GM23338 (cell line): ENCODE measurements at regions not wholly inside any gene's neighbourhood (a gene's known extent, or its start where the extent isn't known, plus 50 kb on each side); places are given as distances from the start of the nearest gene placed in this dataset.

Source experiments
- ATAC-seq: fragments of 200-7000 bp; cut with Tn5 transposase; 3 replicates; pipeline ENCODE4 v1.9.1; 2020
- DNase-seq: peaks from one replicate; pipeline ENCODE4 v3.0.0-alpha.2; 2015; ENCODE audit warnings: low spot score
- H2AFZ ChIP-seq: fragments of 200-600 bp; sonication (generic); 2 replicates; pipeline ENCODE4 v1.8.0; 2016; ENCODE audit warnings: antibody characterized with exemption, mild to moderate bottlenecking, moderate library complexity
- H3F3A ChIP-seq: fragments of 200-600 bp; sonication (generic); replicated peaks from 2 replicates; pipeline ENCODE4 v1.8.0; 2017; ENCODE audit warnings: antibody characterized with exemption, mixed run types, low read depth
- H3K27ac ChIP-seq: fragments of 200-600 bp; sonication (generic); 2 replicates; pipeline ENCODE4 v1.6.1; 2016; ENCODE audit warnings: low read depth
- H3K27me3 ChIP-seq: fragments of 200-600 bp; sonication (generic); 2 replicates; pipeline ENCODE4 v1.8.0; 2016; ENCODE audit warnings: mild to moderate bottlenecking, mixed run types, moderate library complexity; ENCODE audit not compliant: insufficient read depth
- H3K36me3 ChIP-seq: fragments of 200-600 bp; sonication (generic); 2 replicates; pipeline ENCODE4 v1.8.0; 2016; ENCODE audit warnings: mild to moderate bottlenecking; ENCODE audit not compliant: insufficient read depth
- H3K4me1 ChIP-seq: fragments of 200-600 bp; sonication (generic); 2 replicates; pipeline ENCODE4 v1.8.0; 2016; ENCODE audit warnings: mild to moderate bottlenecking, moderate library complexity; ENCODE audit not compliant: insufficient read depth
- H3K4me2 ChIP-seq: fragments of 200-600 bp; sonication (generic); 2 replicates; pipeline ENCODE4 v1.7.1; 2017; ENCODE audit warnings: mixed run types
- H3K4me3 ChIP-seq: fragments of 200-600 bp; sonication (generic); 2 replicates; pipeline ENCODE4 v1.6.1; 2016; ENCODE audit warnings: mixed run types
- H3K79me2 ChIP-seq: fragments of 200-600 bp; sonication (generic); replicated peaks from 2 replicates; pipeline ENCODE4 v1.8.0; 2017; ENCODE audit warnings: mild to moderate bottlenecking; ENCODE audit not compliant: insufficient read depth
- H3K9me2 ChIP-seq: fragments of 200-600 bp; sonication (generic); 2 replicates; pipeline ENCODE4 v1.8.0; 2017; ENCODE audit not compliant: insufficient read depth
- H4K20me1 ChIP-seq: fragments of 200-600 bp; sonication (generic); replicated peaks from 2 replicates; pipeline ENCODE4 v1.8.0; 2017; ENCODE audit warnings: mild to moderate bottlenecking; ENCODE audit not compliant: insufficient read depth
- H3K27ac Mint-ChIP-seq: 2 replicates; pipeline ENCODE4 v1.8.0; 2020; ENCODE audit warnings: inconsistent platforms, mild to moderate bottlenecking, moderate library complexity, mixed read lengths
- H3K27me3 Mint-ChIP-seq: 3 replicates; pipeline ENCODE4 v1.8.0; 2022; ENCODE audit warnings: low read depth, mild to moderate bottlenecking, moderate library complexity, mixed read lengths, inconsistent platforms; ENCODE audit not compliant: insufficient read depth, poor library complexity
- H3K36me3 Mint-ChIP-seq: 3 replicates; pipeline ENCODE4 v1.8.0; 2021; ENCODE audit warnings: low read depth, mild to moderate bottlenecking, inconsistent platforms, moderate library complexity, mixed read lengths
- H3K4me1 Mint-ChIP-seq: 3 replicates; pipeline ENCODE4 v1.8.0; 2020; ENCODE audit warnings: mild to moderate bottlenecking, inconsistent platforms, mixed read lengths
- H3K4me3 Mint-ChIP-seq: 3 replicates; pipeline ENCODE4 v1.8.0; 2021; ENCODE audit warnings: moderate library complexity, mild to moderate bottlenecking, inconsistent platforms, mixed read lengths
- H3K9me3 Mint-ChIP-seq: 3 replicates; pipeline ENCODE4 v1.8.0; 2020; ENCODE audit warnings: moderate library complexity, mild to moderate bottlenecking, inconsistent platforms, mixed read lengths
- CTCF ChIP-seq, 2 experiments: fragments of 200-600 bp in 1 of 2; sonication (generic) in 1 of 2; conservative IDR thresholded peaks; 2 replicates each; pipeline versions ENCODE4 v1.5.1 to v1.6.1; 2016 to 2017; ENCODE audit warnings: antibody characterized with exemption in 2 of 2, low read depth in 2 of 2, mild to moderate bottlenecking in 2 of 2, moderate library complexity in 1 of 2
- ETS1 ChIP-seq: IDR thresholded peaks from 2 replicates; pipeline ENCODE4 v1.6.1; 2016; ENCODE audit warnings: antibody characterized with exemption
- EZH2 ChIP-seq: fragments of 200-600 bp; sonication (generic); IDR thresholded peaks from one replicate; pipeline ENCODE4 v1.8.0; 2017; ENCODE audit warnings: antibody characterized with exemption, mild to moderate bottlenecking, low read depth; ENCODE audit not compliant: unreplicated experiment
- JUNB ChIP-seq: IDR thresholded peaks from one replicate; pipeline ENCODE4 v1.6.1; 2016; ENCODE audit warnings: antibody characterized with exemption; ENCODE audit not compliant: unreplicated experiment
- NANOG ChIP-seq: IDR thresholded peaks from 2 replicates; pipeline ENCODE4 v1.6.1; 2016; ENCODE audit warnings: antibody characterized with exemption, borderline replicate concordance
- REST ChIP-seq: IDR thresholded peaks from one replicate; pipeline ENCODE4 v1.6.1; 2018; ENCODE audit warnings: antibody characterized with exemption; ENCODE audit not compliant: unreplicated experiment
- STAT1 ChIP-seq: IDR thresholded peaks from one replicate; pipeline ENCODE4 v1.6.1; 2016; ENCODE audit warnings: antibody characterized with exemption; ENCODE audit not compliant: unreplicated experiment
- ZNF331 ChIP-seq: fragments of 250-450 bp; sonication (Bioruptor Pico); IDR thresholded peaks from 2 replicates; pipeline ENCODE4 v1.5.0; 2020; ENCODE audit warnings: low read depth, mild to moderate bottlenecking, moderate library complexity
- ZNF462 ChIP-seq: fragments of 250-450 bp; sonication (Bioruptor Pico); IDR thresholded peaks from 2 replicates; pipeline ENCODE4 v1.5.0; 2020; ENCODE audit warnings: mild to moderate bottlenecking, moderate library complexity

GRCh38 chr5:21024966-21025365 is 1037.0 kb upstream of the CDH18 start (continued):
- TF ChIP-seq ZNF462 (no peak), CTCF (conservative IDR thresholded peaks at IDR 0.05; ENCODE audit: low read depth in 2 of 2) (no peak), NANOG (no peak), ZNF331 (CRISPR knock-in tag) (no peak), JUNB (no peak), EZH2 (no peak), ETS1 (no peak)

GRCh38 chr5:21013237-21013636 is 1025.2 kb upstream of the CDH18 start:
- H3K27me3 Mint-ChIP-seq, result no peaks in the 10 kb centered on the region
- no peak for DNase-seq
- Histone ChIP-seq H3K36me3 (no peaks in the 10 kb centered on the region), H3K27ac (no peak overlapping the region), H3K79me2 (no peaks in the 10 kb centered on the region), H3K4me2 (no peak overlapping the region), H4K20me1 (no peaks in the 10 kb centered on the region), H3F3A (no peaks in the 10 kb centered on the region), H3K4me1 (no peaks in the 10 kb centered on the region), H3K27me3 (no peaks in the 10 kb centered on the region), H3K9me2 (no peaks in the 10 kb centered on the region), H2AFZ (no peak overlapping the region), H3K4me3 (no peak overlapping the region)
- H3K4me3 Mint-ChIP-seq, result no peak overlapping the region
- no peak overlapping the region for H3K27ac Mint-ChIP-seq
- H3K36me3 Mint-ChIP-seq, result no peaks in the 10 kb centered on the region
- peaks cover 7% of the 10 kb centered on the region; the same call in 1 of the 3 replicates for H3K9me3 Mint-ChIP-seq
- H3K4me1 Mint-ChIP-seq, result no peaks in the 10 kb centered on the region
- no peak for ATAC-seq
- no peak for TF ChIP-seq REST
- TF ChIP-seq EZH2, result no peak
- no peak for TF ChIP-seq STAT1
